GM21526 (cell line): ENCODE measurements at regions not wholly inside any gene's neighbourhood (a gene's known extent, or its start where the extent isn't known, plus 50 kb on each side); places are given as distances from the start of the nearest gene placed in this dataset.
"Not testable (repeated sequence)": the region's sequence is repeated elsewhere in the genome, so short reads cannot be mapped to it uniquely, and the experiment has no call there.

ENCODE experiments used
- ATAC-seq: cut with Tn5 transposase; IDR thresholded peaks from one replicate; pipeline ENCODE4 v1.9.1; 2021; ENCODE audit warnings: moderate library complexity; ENCODE audit not compliant: unreplicated experiment, low FRiP score

DNA sequence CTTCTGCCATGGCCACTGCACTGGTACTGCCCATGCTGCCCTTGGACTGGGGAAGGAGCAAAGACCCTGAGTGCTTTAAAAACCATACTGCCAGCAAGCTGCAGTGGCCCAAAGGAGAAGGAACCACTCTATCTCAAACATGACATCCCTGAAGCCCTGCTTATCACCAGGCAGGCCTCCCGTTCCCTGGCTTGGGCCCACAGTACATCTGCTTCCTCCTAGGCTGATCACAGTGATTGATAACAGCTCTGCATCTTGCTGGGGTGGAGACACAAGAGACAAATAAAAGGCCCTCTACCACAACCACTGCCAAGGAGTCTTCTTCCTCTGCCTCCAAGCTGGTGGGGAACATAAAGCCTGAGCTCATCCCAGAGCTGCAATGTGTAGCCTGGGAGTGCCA lies 567.5 kb downstream of the TRHDE start:
- no peak for ATAC-seq

DNA sequence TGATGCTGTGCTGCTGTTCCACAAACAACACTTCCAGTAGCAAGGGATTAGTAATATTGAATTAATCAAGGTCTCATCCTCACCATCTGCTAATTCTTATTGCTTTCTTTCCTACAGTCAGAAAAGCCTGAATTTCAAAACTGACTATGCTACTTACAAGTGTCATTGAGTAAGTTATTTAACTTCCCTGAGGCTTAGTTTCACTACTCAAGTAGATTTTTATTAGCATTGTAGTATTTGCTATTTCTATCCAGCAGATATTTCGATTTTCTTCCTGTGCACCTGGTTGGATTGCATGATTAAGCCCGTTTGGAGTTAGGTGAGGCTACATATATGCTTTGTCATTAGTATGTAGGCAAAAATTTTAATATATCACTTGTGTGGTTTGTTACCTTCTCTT lies 591.5 kb downstream of the TRHDE start:
- no peak for ATAC-seq

DNA sequence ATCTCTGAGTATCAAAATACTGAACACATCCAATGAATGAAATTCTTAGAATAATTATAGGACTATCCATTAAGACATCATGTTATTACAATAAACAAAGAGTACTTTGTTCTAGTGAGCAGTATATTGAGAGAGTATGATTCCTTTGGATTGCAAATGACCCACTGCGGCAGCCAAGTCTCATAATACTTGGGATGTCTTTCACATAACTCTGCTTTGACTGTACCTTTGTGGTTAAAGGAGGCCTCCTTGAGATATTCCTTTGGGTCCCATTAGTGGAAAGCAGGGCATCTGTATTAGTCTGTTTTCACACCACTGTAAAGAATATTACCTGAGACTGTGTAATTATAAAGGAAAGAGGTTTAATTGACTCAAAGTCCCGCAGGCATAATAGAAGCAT lies 593.8 kb downstream of the TRHDE start:
- ATAC-seq: no peak

DNA sequence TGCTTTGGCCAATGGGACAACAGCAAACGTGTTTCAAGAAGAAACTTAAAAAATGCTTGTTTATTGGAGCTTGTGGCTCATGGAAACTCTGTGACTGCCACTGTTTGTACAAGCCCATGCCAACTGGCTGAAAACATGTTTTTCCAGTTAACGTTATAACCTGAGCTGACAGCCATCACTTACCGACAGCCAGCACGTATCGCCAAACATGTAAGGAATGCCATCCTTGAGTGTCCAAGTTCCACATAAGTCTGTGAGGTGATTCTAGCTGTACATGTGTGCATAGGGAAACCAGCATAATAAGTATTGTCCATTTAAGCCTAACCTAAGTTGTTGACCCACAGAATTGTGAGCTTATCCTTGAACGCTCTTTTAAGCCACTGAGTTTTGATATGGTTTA lies 596.9 kb downstream of the TRHDE start:
- ATAC-seq: no peak

DNA sequence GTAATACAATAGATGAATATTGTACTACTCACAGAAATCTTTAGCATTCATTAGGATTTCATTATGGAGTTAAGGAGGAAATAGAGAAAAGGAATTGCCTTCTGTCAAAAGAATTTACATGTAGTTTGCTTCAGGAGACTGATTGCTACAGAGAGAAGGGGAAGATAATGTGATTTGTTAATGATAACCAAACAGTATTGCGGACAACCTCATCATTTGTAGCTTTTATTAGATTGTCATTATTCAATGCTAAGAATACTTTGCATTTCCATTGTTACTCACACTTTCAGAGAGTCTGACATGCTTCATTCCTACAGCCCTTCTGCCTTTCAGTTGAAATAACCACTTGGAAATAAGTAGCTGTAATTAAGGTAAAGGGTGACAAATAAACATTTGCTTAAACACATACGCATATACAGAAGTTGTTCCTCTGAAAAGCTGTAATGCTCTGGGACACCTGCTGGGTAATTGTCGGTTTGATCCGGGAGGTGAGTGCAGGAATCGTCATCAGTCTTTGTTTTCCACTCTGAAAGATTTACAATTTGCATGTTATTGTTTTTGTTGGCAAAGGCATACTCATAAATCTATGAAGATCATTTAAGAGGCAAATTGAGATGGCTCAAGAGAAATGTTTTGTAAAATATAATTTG lies 600.2 kb downstream of the TRHDE start:
- ATAC-seq: no peak

DNA sequence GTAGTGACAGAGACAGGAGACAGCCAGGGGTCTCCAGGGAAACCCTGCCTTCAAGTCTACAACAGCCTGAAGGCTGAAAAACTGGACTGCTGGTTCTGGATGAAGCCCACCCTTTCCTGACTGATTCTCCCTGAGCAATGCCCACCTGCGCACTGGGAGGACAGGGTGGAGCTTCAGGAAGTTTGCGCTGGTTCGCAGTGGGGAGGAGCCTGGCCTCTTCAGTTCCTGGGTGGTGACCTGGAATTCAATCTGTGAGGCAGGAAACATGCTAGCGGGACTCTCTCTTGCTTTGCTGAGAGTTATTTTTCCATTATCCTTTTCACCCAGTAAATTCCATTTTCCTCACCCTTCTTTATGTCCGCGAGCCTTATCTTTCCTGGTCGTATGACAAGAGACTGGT lies 600.8 kb downstream of the TRHDE start:
- no peak for ATAC-seq

DNA sequence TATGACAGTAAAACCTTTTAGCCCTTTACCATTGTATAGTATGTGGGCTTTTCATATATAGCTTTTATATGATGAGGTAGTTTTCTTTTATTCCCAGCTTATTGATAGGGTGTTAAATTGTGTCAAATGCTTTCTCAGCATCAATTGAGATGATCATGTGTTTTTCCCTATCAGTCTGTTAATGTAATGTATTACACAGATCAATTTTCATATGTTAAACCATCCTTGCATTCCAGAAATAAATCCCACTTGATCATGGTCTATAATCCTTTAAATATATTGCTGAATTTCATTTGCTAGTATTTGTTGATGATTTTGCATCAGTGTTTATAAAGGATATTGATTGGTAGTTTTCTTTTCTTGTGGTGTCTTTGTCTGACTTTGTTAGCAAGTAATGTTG lies 603.9 kb downstream of the TRHDE start:
- no peak for ATAC-seq

DNA sequence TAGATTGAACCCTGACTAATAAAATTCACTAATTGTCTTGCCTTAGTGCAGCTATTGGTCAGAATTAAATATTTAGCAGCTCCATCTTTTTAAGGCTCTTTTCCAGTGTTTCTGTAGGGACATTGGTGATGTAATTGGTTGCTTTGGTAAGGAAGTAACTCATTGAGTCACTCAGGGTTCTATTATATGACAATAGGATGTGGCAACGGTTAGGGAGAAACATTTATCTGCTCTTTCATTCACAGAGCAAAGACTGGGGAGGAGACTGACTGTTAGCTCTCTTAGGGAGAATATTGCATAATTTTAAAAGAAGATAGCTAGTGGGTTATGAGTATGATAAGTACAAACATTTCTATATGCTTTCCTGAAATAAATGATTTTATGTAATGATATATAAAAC lies 616.5 kb downstream of the TRHDE start:
- no peak for ATAC-seq

DNA sequence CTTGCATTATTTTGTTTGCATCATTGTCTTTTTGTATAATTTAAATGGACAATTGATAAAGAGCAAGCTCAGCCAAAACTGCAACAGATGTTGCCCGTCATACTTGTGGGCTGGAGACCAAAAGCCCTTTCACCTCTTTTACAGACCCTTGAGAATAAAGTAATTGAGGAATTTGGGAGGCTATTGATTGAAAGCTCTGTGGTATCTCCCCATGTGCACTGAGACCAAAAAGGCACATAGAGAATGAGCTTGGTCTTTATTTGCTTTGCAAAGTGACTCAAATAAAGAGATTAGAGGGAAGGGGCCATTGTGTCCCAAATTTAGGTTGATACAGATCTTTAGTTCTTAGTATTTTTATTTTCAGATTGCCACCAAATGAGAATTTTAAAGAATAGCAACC lies 617.6 kb downstream of the TRHDE start:
- ATAC-seq: no peak

DNA sequence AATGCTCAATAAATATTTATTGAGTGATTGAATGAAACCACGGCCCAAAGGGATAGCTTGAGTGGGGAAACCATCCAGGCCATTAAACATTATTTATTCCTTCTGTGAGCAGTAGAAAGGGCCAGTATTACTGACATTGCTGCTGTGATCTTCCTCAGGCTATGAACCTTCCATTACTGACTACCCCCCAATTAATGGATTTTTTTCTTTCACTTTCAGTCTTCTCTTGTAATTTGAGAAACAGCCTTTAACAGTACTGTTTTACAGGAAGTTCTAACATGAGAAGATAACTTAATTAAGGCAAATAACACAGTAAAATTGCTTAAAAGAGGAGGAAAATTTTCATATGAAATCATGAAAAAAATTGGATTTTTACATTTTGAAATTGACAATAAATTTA lies 629.5 kb downstream of the TRHDE start:
- ATAC-seq: no peak

DNA sequence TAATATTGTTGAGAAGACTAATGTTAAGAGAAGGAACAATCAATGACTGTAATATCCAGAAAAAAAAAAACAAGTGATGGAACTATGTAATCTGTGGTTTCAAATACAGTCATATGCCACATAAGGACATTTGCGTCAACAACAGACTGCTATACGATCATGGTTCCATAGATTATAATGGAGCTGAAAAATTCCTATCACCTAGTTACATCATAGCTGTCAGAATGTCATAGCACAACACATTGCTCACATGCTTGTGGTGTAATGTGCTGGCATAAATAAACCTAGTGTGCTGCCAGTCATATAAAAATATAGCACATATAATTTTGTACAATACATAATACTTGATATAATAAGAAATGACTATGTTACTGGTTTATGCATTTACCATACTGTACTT lies 653.5 kb downstream of the TRHDE start:
- ATAC-seq: no peak

DNA sequence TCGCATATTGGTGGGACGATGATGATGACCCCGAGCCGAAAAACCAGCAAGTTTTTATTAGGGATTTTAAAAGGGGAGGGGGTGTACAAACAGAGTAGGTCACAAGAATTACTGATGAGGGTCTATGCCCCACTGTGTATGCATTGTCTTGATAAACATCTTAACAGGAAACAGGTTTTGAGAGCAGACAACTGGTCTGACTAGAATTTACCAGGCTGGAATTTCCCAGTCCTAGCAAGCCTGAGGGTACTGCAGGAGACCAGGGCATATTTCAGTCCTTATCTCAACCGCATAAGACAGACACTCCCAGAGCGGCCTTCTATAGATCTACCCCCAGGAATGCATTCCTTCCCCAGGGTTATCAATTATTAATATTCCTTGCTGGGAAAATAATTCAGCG lies 659.7 kb downstream of the TRHDE start:
- not testable (repeated sequence) for ATAC-seq

DNA sequence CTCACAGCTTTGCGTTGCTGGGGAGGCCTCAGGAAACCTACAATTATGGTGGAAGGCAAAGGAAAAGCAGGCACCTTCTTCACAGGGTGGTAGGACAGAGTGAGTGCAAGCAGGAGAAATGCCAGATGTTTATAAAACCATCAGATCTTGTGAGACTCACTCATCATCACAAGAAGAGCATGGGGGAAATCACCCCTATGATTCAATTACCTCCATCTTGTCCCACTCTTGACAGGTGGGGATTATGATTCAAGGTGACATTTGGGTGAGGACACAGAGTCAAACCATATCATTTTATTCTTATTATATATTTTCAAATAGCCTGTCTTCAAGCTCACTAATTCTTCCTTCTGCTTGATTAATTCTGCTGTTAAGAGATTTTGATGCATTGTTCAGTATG lies 665.3 kb downstream of the TRHDE start:
- ATAC-seq: no peak

DNA sequence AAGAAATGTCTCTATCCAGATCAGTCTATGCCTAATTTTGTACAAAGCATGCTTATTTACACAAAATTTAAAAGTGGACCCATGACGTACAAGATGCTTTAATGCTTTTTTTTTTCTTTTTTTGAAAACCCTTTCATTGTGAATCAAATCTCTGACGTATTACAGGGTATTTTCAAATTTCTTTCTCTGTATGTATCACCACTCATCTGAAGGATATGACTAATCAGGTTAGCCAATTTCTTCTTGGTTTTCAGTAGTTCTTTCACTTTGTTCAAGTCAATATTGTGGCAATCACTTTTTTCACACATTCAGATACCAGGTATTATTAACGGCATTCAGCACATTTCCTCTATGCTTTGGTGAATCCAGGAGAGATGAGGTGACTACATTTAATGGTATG lies 685.3 kb downstream of the TRHDE start:
- ATAC-seq: no peak

DNA sequence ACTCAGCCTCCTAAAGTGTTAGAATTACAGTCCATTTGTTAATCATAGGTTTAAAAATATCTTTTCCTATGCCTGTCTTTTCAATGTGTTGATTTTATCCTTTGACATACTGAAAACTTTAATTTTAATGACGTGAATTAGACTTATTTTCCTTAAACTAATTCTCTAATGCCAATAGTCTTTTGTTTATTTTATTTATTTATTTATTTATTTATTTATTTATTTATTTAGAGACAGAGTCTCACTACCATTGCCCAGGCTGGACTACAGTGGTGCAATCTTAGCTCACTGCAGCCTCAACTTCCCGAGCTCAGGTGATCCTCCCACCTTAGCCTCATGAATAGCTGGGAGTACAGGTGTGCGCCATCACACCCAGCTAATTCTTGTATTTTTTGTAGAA lies 694.5 kb downstream of the TRHDE start:
- no peak for ATAC-seq

DNA sequence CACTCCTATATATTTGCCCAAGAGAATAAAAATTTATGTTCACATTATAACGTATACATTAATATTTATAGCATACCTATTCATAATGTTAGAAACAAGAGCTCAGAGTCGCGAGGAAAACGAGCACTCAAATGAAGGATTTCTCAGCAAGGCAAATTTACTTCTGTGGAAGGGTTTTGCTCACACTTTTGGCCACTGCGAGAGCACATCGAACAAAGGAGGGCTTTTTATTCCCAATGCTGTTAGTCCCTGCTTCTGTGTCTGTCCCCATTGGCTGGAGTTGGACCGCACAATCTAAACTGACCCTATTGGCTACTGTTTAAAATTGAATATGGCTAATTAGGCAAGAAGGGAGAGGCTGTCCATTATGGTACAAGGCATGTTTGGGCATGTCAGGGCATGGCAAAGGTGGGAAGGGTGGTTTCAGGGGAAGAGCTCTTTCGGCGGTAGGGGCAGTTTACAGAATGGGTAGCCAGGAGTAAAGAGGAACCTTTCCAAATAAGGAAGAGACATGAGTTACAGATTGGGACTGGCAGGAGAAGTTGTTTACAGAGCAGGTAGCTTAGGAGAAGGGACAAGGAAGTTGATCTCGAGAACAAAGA lies 702.9 kb downstream of the TRHDE start:
- ATAC-seq: no peak

DNA sequence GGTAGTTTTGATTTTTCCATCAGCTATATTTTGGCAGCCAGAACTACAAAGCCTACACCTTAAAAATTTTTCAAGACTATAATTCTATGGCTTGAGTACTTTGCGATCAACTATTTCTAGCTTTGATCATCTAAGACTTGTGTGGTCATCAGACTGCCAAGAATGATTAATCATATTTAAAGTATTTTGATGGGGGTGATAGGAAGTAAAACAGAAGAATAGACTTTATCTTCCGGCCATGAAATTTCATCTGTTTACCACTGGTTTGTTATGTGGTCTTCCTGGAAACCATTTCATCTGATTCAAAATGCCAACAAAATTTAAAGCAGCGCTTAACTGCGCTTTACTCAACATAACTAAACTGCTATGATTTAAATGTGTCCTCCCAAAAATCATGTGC lies 706.8 kb downstream of the TRHDE start:
- ATAC-seq: no peak

DNA sequence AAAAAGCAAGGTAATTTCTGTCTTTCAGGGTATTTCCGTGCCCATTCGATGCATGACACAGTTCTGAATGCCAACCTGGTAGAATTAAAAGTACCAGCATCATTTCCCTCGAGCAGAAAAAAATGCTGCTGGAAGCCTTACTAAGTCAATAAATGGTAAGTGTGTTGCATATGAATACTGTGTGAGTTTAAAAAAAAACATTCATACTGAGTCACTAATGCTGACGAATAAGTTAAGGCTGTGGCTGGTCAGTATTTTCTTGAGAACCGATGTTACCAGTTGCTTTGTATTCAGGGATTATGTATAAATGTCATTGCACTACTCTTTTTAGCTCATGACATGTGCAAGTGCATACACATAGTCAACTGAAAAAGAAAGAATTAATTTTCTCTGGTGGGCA lies 710.2 kb downstream of the TRHDE start:
- no peak for ATAC-seq

DNA sequence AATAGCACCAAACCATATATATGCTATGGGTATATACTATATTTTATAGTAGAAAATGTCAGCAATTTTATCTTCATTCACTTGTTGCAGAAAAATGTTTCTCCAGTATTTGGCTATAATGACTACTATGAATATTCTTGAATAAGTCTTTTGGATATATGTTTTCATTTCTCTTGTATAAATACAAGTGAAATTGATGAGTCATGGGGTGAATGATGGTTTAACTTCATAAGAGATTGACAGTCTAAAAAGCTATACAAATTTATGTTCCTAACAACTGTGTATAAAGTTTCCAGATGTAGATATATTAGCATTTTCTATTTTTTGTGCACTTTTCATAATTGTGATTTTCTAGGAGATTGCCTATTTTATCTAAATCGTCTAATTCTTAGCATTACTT lies 714.8 kb downstream of the TRHDE start:
- no peak for ATAC-seq

DNA sequence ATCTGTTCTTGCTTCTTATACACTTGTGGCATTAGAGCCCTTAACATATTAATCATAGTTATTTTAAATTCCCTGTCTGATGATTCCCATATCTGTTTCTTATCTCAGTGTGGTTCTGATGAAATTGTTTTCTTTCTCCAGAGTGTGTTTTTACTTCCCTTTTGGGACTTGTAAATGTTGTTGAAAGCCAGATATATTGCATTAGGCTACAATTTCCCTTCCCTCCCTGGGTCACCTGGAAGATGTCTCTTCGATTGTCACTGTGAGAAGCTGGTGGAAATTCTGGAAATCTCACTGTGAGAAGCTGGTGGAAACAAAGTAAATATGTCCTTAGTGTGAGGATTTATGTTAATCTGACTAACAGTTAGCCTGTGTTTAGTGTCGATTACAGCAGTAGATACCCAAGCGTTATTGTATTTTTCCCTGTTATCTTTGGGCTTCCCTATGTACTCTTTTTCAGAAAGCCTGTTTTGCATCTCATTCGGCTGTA lies 717.3 kb downstream of the TRHDE start:
- ATAC-seq: no peak

DNA sequence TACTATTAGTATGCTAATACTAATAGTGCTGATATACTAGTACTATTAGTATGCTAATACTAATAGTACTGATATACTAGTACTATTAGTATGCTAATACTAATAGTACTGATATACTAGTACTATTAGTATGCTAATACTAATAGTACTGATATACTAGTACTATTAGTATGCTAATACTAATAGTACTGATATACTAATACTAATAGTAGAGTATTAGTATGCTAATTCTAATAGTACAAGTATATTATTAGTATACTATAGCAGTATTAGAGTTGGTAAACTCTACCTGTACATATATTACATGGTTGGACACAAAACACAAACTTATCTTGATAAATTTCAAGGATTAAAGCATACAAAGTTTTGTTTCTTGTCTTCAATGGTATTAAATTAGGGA lies 722.9 kb downstream of the TRHDE start:
- ATAC-seq: not testable (repeated sequence)

DNA sequence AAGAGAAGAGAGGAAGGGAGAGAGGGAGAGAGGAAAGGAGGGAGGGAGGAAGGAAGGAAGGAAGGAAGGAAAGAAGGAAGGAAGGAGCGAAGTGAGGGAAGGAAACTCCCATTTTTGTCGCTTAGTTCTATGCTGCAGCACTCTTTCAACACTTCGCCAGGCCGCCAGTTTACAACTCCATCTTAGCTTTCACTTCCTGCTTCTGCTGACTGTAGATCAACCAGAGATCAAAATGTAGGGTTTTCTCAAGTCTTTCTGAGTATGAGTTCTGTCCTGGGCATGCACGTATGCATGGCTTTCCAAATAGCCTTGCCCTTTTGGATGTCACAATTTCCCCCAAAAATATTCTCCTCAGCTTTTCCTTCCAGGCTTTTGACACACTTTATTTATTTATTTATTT lies 723.4 kb downstream of the TRHDE start:
- no peak for ATAC-seq

DNA sequence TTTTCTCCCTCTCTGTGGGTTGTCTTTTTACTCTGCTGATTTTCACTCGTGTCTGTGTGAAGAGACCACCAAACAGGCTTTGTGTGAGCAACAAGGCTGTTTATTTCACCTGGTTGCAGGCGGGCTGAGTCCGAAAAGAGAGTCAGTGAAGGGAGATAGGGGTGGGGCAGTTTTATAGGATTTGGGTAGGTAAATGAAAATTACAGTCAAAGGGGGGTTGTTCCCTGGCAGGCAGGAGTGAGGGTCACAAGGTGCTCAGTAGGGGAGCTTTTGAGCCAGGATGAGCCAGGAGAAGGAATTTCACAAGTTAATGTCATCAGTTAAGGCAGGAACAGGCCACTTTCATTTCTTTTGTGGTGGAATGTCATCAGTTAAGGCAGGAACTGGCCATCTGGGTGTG lies 729.6 kb downstream of the TRHDE start:
- ATAC-seq: not testable (repeated sequence)
